T-helper 2 cell treated with Interferon-gamma antibody and Interleukin-4, amounts not matched to agents 5 μg/mL and 100 μg/mL, for 36 hours (primary cell): ENCODE measurements at regions not wholly inside any gene's neighbourhood (a gene's known extent, or its start where the extent isn't known, plus 50 kb on each side); places are given as distances from the start of the nearest gene placed in this dataset.
"Not testable (repeated sequence)": the region's sequence is repeated elsewhere in the genome, so short reads cannot be mapped to it uniquely, and the experiment has no call there.

Source experiments
- DNase-seq: peaks from one replicate; pipeline ENCODE4 v3.0.0; 2021; ENCODE audit warnings: low spot score
- H3K27ac Mint-ChIP-seq: one replicate; pipeline ENCODE4 v1.8.0; 2021; ENCODE audit warnings: mild to moderate bottlenecking, mixed read lengths
- H3K27me3 Mint-ChIP-seq: one replicate; pipeline ENCODE4 v1.8.0; 2021; ENCODE audit warnings: low read depth, mixed read lengths
- H3K36me3 Mint-ChIP-seq: one replicate; pipeline ENCODE4 v1.8.0; 2021; ENCODE audit warnings: low read depth, mixed read lengths
- H3K4me1 Mint-ChIP-seq: one replicate; pipeline ENCODE4 v1.8.0; 2021; ENCODE audit warnings: low read depth, mixed read lengths
- H3K4me3 Mint-ChIP-seq: one replicate; pipeline ENCODE4 v1.8.0; 2022; ENCODE audit warnings: mild to moderate bottlenecking, moderate library complexity, mixed read lengths
- H3K9me3 Mint-ChIP-seq: one replicate; pipeline ENCODE4 v1.8.0; 2021; ENCODE audit warnings: mixed read lengths

DNA sequence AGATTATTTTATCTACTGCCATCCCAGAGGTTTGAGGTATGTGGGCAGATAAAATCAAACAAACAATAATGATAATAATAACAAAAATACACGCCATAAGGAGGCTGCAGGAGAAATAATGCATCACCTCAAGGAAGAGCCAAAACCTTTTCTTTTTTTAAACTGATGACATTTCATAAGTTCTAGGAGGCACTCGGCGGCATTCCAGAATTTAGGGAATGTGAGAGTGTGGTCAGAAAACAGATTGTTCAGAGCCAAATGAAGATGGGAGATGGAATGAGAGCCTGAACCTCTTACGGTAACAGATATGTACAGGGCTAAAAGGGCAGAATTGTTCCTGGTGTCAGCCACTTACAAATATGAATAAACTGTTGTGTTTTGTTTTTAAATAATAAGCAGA is 615.0 kb upstream of the CHD1 start:
- Mint-ChIP-seq H3K36me3 (no peaks in the 10 kb centered on the region), H3K4me1 (no peaks in the 10 kb centered on the region), H3K9me3 (no peaks in the 10 kb centered on the region), H3K27me3 (no peaks in the 10 kb centered on the region), H3K27ac (no peak overlapping the region), H3K4me3 (no peak overlapping the region)
- no peak for DNase-seq

GRCh38 chr5:99534241-99534640 is 605.4 kb upstream of the CHD1 start:
- not testable (repeated sequence) for H3K9me3 Mint-ChIP-seq, H3K27me3 Mint-ChIP-seq

DNA sequence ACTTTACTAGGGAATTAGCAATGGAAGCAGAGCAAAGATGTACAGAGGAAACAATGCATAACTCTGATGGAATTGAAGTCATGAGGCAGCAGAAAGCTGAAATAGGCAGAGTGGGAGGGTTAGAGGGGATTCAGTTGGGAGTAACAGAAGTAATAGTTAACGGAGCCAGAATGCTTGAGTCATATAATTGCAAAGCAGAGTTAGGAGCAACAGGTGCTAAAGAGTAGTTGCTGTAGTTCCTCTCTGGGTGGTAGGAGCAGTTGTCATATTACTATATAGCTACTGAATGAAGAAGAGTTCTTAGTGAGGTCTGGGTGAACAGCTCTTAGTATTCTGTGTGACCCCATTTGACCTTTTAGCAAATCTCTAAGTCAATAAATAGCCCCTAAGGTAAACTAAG is 592.9 kb upstream of the CHD1 start:
- H3K36me3 Mint-ChIP-seq, H3K4me1 Mint-ChIP-seq, H3K27ac Mint-ChIP-seq, DNase-seq, H3K27me3 Mint-ChIP-seq, H3K4me3 Mint-ChIP-seq, H3K9me3 Mint-ChIP-seq: not testable (repeated sequence)

More at GRCh38 chr5:99534241-99534640, 605.4 kb upstream of the CHD1 start:
- not testable (repeated sequence) for H3K4me3 Mint-ChIP-seq, H3K36me3 Mint-ChIP-seq, H3K27ac Mint-ChIP-seq, H3K4me1 Mint-ChIP-seq, DNase-seq

DNA sequence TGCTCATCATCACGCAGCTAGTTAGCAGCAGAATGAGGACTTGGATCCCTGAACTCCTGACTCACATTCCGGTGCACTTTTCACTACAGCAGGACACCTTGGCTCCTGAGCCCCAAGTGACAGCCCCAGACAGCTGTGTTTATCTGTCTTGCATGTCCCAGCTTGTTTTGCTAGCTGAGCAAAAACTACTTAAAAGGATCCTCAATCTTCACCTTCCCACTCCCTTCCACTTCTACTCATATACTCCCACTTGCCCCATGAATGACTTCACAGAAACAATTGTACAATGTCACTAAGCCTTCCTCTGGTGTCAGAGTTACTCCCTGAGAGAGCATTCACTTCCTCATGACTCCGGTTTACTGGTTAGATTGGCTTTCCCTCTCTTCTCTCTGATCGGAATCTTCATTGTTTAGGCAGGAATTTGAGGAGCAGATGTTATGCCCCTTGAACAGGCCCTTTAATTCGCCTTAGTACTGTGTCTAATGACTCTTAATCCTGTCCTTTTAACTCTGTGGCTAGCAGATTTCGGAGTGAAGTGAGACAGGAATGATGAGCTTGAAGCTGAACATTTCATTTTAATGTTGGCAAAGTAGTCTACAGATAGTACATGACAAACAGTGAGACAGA is 587.2 kb upstream of the CHD1 start:
- H3K27ac Mint-ChIP-seq, H3K4me3 Mint-ChIP-seq, DNase-seq, H3K9me3 Mint-ChIP-seq, H3K27me3 Mint-ChIP-seq, H3K4me1 Mint-ChIP-seq, H3K36me3 Mint-ChIP-seq: not testable (repeated sequence)

GRCh38 chr5:99510237-99510866 is 581.5 kb upstream of the CHD1 start:
- H3K27me3 Mint-ChIP-seq, DNase-seq, H3K36me3 Mint-ChIP-seq, H3K4me3 Mint-ChIP-seq, H3K4me1 Mint-ChIP-seq, H3K9me3 Mint-ChIP-seq, H3K27ac Mint-ChIP-seq: not testable (repeated sequence)

DNA sequence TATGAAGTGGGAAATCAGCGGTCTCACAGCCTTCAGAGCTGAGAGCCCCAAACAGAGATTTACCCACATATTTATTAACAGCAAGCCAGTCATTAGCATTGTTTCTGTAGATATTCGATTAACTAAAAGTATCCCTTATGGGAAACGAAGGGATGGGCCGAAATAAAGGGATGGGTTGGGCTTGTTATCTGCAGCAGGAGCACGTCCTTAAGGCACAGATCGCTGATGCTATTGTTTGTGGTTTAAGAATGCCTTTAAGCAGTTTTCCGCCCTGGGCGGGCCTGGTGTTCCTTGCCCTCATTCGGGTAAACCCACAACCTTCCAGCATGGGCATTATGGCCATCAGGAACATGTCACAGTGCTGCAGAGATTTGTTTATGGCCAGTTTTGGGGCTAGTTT is 580.3 kb upstream of the CHD1 start:
- not testable (repeated sequence) for H3K36me3 Mint-ChIP-seq, H3K27me3 Mint-ChIP-seq, H3K4me3 Mint-ChIP-seq, DNase-seq, H3K4me1 Mint-ChIP-seq, H3K27ac Mint-ChIP-seq, H3K9me3 Mint-ChIP-seq

GRCh38 chr5:99495456-99495855 is 566.6 kb upstream of the CHD1 start:
- H3K36me3 Mint-ChIP-seq, H3K27ac Mint-ChIP-seq, H3K27me3 Mint-ChIP-seq, H3K4me1 Mint-ChIP-seq, H3K4me3 Mint-ChIP-seq, H3K9me3 Mint-ChIP-seq, DNase-seq: not testable (repeated sequence)

GRCh38 chr5:99478450-99478849 is 549.6 kb upstream of the CHD1 start:
- H3K4me1 Mint-ChIP-seq, H3K9me3 Mint-ChIP-seq, DNase-seq, H3K27me3 Mint-ChIP-seq, H3K36me3 Mint-ChIP-seq, H3K4me3 Mint-ChIP-seq, H3K27ac Mint-ChIP-seq: not testable (repeated sequence)

DNA sequence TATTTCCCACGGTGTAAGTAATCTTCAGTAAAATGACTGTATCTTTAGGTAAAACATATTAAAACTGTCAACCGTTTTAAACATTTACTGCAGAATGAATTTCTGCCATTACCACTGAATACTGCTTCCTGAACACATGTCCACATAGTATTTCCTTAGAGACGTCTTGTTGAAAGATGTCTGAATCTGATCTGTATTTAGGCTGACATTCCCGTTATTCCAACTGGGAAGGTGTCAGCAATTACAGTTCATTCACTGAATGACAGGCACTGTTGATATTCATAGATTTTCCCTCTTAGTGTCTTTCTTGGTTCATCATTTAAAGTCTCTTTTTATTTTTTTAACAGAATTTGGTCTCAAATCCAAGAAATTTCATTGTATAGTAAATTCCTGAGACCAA is 544.5 kb upstream of the CHD1 start:
- not testable (repeated sequence) for H3K36me3 Mint-ChIP-seq, H3K4me1 Mint-ChIP-seq, H3K27ac Mint-ChIP-seq, H3K4me3 Mint-ChIP-seq, H3K9me3 Mint-ChIP-seq, H3K27me3 Mint-ChIP-seq, DNase-seq

GRCh38 chr5:99471726-99472125 is 542.9 kb upstream of the CHD1 start:
- not testable (repeated sequence) for H3K4me1 Mint-ChIP-seq, H3K9me3 Mint-ChIP-seq, H3K27ac Mint-ChIP-seq, H3K36me3 Mint-ChIP-seq, H3K27me3 Mint-ChIP-seq, H3K4me3 Mint-ChIP-seq, DNase-seq

DNA sequence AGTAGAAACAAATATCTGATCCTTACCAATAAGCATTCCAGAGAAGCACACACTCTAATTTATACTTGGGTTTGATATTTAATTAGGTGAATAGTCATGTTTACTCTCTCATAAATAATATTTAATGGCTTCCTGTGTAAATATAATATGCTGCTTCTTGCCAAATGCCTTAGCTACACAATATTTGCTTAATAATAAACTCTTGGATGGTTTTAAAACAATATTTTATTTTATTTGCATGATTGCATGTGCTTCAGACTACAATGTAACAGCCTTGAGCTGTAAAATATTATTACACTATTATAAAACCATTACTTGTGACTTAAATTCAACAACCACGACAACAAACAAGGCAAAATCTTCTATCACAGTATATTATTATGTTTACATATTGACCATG is 542.4 kb upstream of the CHD1 start:
- H3K4me3 Mint-ChIP-seq, H3K27ac Mint-ChIP-seq, DNase-seq, H3K36me3 Mint-ChIP-seq, H3K4me1 Mint-ChIP-seq, H3K9me3 Mint-ChIP-seq, H3K27me3 Mint-ChIP-seq: not testable (repeated sequence)

DNA sequence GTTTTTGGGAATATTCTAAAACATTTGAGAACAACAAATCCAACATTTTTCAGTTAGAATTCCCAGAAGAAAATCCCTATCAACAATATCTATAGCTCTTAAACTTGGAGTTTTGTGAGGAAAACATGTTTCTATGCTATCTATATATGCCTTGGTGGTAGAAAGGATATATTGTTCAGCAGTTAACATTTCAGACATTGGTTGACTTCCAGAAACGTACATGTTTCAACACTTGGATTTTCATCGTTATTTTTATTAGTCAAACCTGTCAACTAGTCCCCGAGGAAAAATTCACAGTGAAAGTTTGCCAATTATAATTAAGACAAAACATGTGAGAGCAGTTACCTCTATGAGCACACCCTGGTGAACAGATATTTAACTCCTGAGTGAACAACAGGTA is 541.8 kb upstream of the CHD1 start:
- H3K36me3 Mint-ChIP-seq, H3K27me3 Mint-ChIP-seq, DNase-seq, H3K4me1 Mint-ChIP-seq, H3K27ac Mint-ChIP-seq, H3K9me3 Mint-ChIP-seq, H3K4me3 Mint-ChIP-seq: not testable (repeated sequence)

DNA sequence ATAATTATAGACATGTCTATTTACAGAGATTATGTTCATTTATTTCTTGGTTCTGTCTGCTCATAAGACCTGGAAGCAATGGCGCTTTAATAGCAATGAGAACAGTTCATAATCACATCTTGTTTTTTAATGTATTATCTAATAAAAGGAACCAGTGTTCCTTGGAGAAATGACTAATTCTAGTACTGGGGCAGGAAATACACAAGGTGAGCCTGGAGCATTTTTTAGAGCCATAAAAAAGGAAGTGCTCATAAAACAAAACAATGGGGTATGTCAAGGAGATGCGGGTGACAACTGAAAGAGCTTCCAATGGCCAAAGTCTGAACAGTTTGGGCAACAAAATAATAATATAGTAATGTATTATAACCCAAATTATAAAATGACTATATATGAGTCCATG is 531.9 kb upstream of the CHD1 start:
- H3K27me3 Mint-ChIP-seq, result no peaks in the 10 kb centered on the region
- H3K9me3 Mint-ChIP-seq, result peaks cover 4% of the 10 kb centered on the region
- no peaks in the 10 kb centered on the region for H3K4me1 Mint-ChIP-seq
- no peaks in the 10 kb centered on the region for H3K36me3 Mint-ChIP-seq
- no peak overlapping the region for H3K27ac Mint-ChIP-seq
- H3K4me3 Mint-ChIP-seq, result no peak overlapping the region
- DNase-seq, result no peak

GRCh38 chr5:99453196-99453595 is 524.4 kb upstream of the CHD1 start:
- H3K4me1 Mint-ChIP-seq, result no peaks in the 10 kb centered on the region
- no peaks in the 10 kb centered on the region for H3K36me3 Mint-ChIP-seq
- no peak for DNase-seq
- H3K27me3 Mint-ChIP-seq, result no peaks in the 10 kb centered on the region
- no peak overlapping the region for H3K27ac Mint-ChIP-seq
- peaks cover 4% of the 10 kb centered on the region for H3K9me3 Mint-ChIP-seq
- H3K4me3 Mint-ChIP-seq, result no peak overlapping the region

DNA sequence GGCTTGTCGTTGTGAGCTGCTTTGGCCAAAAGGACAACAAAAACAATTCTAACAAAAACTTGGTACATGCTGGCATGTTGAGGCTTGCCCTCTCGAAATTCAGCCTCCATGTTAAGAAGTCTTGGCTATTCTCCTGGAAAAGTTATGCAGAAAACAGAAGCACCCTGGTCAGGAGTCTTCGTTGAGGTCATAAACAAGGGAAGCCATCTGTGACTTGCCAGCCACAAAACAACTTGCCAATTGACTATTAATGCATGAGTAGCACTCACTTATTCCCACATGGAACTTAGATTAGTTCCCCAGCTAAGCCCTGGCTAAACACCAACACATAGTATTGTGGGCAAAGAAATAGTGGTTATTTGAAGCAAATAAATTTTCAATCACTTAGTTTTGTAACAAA is 521.0 kb upstream of the CHD1 start:
- Mint-ChIP-seq H3K27ac (no peak overlapping the region), H3K27me3 (no peaks in the 10 kb centered on the region), H3K4me3 (no peak overlapping the region), H3K36me3 (no peaks in the 10 kb centered on the region), H3K4me1 (no peaks in the 10 kb centered on the region), H3K9me3 (no peaks in the 10 kb centered on the region)
- no peak for DNase-seq
